ENCODE measurements at regions not wholly inside any gene's neighbourhood (a gene's known extent, or its start where the extent isn't known, plus 50 kb on each side); places are given as distances from the start of the nearest gene placed in this dataset.

DNA sequence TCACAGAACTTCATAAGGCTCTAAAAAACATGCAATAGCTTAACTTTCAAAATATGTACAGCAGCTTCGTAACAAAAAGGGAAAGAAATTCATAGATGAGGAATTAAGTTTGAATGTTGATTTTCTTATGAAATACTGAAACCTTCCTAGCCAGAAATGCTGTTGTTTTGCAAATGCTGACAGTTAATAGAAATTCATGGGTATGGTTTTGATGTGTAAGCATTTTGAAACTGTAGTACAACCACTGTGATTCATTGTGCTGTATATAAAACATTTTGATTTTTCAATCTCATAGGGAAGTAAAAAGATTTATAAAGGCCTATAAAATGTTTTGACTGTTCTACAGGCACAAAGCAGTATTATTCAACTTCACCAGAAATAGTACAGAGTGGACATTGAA lies 228.4 kb upstream of the EYS start:
- no peaks in the 10 kb centered on the region for H3K27me3 ChIP-seq (ENCODE audit: control insufficient read depth in 1 of 2, insufficient read depth in 2 of 2, low read length in 2 of 2)
- H3K27ac ChIP-seq (ENCODE audit: low read length), result no peak overlapping the region
- no peak overlapping the region for H3K4me3 ChIP-seq (ENCODE audit: low read length in 2 of 2)
- peaks cover 0 to 4% of the 10 kb centered on the region in 2 donors for H3K9me3 ChIP-seq (ENCODE audit: control insufficient read depth in 2 of 2, low read length in 2 of 2)
- no peak overlapping the region for H3K9ac ChIP-seq (ENCODE audit: low read length in 2 of 2)
- H3K36me3 ChIP-seq (ENCODE audit: control insufficient read depth in 2 of 2, insufficient read depth in 2 of 2, low read length in 2 of 2), result no peaks in the 10 kb centered on the region
- H3K4me1 ChIP-seq (ENCODE audit: control insufficient read depth, insufficient read depth, low read length), result no peaks in the 10 kb centered on the region

DNA sequence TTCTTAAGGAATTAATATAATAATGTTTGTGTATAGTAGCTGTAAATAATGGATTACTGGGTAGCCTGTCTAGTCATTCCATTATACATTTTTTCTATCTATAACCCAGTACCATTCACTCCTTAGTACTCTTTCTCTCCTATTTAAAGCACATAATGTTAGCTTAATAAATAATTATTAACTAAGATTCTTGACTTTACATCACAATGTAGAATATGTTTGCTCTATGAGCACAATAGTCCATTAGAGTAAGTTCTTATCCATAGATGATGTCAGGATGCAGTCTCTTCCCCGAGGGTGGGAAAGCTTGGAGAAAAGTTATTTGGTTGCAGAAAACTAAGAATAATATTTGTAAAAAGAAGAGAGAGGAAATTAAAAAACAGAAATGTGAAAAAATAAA lies 226.4 kb upstream of the EYS start:
- H3K4me1 ChIP-seq (ENCODE audit: control insufficient read depth, insufficient read depth, low read length), result no peaks in the 10 kb centered on the region
- no peaks in the 10 kb centered on the region for H3K27me3 ChIP-seq (ENCODE audit: control insufficient read depth in 1 of 2, insufficient read depth in 2 of 2, low read length in 2 of 2)
- H3K9ac ChIP-seq (ENCODE audit: low read length in 2 of 2), result no peak overlapping the region
- H3K9me3 ChIP-seq (ENCODE audit: control insufficient read depth in 2 of 2, low read length in 2 of 2), result peaks cover 0 to 4% of the 10 kb centered on the region in 2 donors
- H3K4me3 ChIP-seq (ENCODE audit: low read length in 2 of 2), result no peak overlapping the region
- no peaks in the 10 kb centered on the region for H3K36me3 ChIP-seq (ENCODE audit: control insufficient read depth in 2 of 2, insufficient read depth in 2 of 2, low read length in 2 of 2)
- H3K27ac ChIP-seq (ENCODE audit: low read length), result no peak overlapping the region

DNA sequence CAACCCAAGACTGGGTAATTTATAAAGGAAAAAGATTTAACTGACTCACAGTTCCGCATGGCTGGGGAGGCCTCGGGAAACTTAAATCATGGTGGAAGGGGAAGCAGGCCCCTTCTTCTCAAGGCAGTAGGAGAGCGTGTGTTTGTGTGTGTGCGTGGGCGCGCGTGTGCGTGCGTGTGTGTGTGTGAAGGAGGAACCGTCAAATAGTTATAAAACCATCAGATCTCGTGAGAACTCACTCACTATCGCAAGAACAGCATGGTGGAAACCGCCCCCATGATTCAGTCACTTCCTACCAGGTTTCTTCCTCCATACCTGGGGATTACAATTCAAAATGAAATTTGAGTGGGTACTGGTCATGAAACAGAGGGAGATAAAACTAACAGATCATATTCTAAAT lies 220.1 kb upstream of the EYS start:
- Histone ChIP-seq H3K4me3 (ENCODE audit: low read length in 2 of 2) (no peak overlapping the region), H3K9me3 (ENCODE audit: control insufficient read depth in 2 of 2, low read length in 2 of 2) (no peaks in the 10 kb centered on the region), H3K4me1 (ENCODE audit: control insufficient read depth, insufficient read depth, low read length) (no peaks in the 10 kb centered on the region), H3K9ac (ENCODE audit: low read length in 2 of 2) (no peak overlapping the region), H3K36me3 (ENCODE audit: control insufficient read depth in 2 of 2, insufficient read depth in 2 of 2, low read length in 2 of 2) (no peaks in the 10 kb centered on the region), H3K27me3 (ENCODE audit: control insufficient read depth in 1 of 2, insufficient read depth in 2 of 2, low read length in 2 of 2) (no peaks in the 10 kb centered on the region), H3K27ac (ENCODE audit: low read length) (no peak overlapping the region)

DNA sequence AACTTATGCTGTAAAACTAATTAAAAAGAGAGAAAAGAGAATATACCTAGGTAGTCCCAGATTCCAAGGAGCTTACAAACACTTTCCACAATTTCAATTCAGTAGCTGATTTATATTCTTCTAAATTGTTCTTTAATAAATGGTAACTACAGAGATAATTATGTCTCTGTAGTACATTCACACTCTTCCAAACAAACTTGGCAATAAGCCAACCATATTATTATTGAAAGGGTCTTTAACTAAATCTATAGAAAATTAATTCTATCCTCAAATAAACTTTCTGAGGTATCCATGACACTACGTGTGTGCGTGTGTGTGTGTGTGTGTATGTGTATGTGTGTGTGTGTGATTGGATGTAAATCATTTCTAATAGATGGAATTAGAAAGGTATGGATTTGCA lies 217.4 kb upstream of the EYS start:
- Histone ChIP-seq H3K27me3 (ENCODE audit: control insufficient read depth in 1 of 2, insufficient read depth in 2 of 2, low read length in 2 of 2) (no peaks in the 10 kb centered on the region), H3K9me3 (ENCODE audit: control insufficient read depth in 2 of 2, low read length in 2 of 2) (no peaks in the 10 kb centered on the region), H3K27ac (ENCODE audit: low read length) (no peak overlapping the region), H3K4me3 (ENCODE audit: low read length in 2 of 2) (no peak overlapping the region), H3K9ac (ENCODE audit: low read length in 2 of 2) (no peak overlapping the region), H3K4me1 (ENCODE audit: control insufficient read depth, insufficient read depth, low read length) (no peaks in the 10 kb centered on the region), H3K36me3 (ENCODE audit: control insufficient read depth in 2 of 2, insufficient read depth in 2 of 2, low read length in 2 of 2) (no peaks in the 10 kb centered on the region)

DNA sequence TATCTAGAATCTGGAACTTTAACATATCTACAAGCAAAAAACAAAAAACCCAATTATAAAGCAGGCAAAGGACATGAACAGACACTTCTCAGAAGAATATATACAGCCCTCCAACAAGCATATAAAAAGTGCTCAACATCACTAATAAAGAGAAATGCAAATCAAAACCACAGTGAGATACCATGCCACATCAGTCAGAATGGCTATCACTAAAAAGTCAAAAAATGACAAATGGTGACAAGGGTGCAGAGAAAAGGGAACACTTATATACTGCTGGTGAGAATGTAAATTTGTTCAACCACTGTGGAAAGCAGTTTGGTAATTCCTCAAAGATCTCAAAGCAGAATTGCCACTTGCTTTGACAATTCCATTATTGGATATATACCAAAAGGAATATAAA lies 215.0 kb upstream of the EYS start:
- H3K36me3 ChIP-seq (ENCODE audit: control insufficient read depth in 2 of 2, insufficient read depth in 2 of 2, low read length in 2 of 2), result no peaks in the 10 kb centered on the region
- no peaks in the 10 kb centered on the region for H3K9me3 ChIP-seq (ENCODE audit: control insufficient read depth in 2 of 2, low read length in 2 of 2)
- no peaks in the 10 kb centered on the region for H3K27me3 ChIP-seq (ENCODE audit: control insufficient read depth in 1 of 2, insufficient read depth in 2 of 2, low read length in 2 of 2)
- H3K9ac ChIP-seq (ENCODE audit: low read length in 2 of 2), result no peak overlapping the region
- no peaks in the 10 kb centered on the region for H3K4me1 ChIP-seq (ENCODE audit: control insufficient read depth, insufficient read depth, low read length)
- H3K27ac ChIP-seq (ENCODE audit: low read length), result no peak overlapping the region
- no peak overlapping the region for H3K4me3 ChIP-seq (ENCODE audit: low read length in 2 of 2)

DNA sequence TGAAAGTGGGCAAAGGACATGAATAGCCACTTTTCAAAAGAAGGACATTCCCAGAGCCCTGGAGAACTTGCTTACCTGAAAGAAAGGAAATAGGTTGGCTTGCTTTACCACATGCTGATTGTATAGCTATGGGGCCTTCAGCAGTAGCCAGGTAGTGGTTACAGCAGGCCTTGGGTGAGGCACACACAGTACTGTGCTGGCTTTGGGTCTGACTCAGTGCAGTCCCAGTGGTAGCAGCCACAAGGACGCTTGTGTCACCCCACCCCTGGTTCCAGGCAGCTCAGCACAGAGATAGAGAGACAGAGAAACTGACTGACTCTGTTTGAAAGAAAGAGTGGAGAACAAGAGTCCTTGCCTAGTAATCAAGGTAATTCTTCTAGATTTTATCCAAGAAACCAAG lies 201.0 kb upstream of the EYS start:
- Histone ChIP-seq H3K27me3 (ENCODE audit: control insufficient read depth in 1 of 2, insufficient read depth in 2 of 2, low read length in 2 of 2) (no peaks in the 10 kb centered on the region), H3K4me1 (ENCODE audit: control insufficient read depth, insufficient read depth, low read length) (no peaks in the 10 kb centered on the region), H3K36me3 (ENCODE audit: control insufficient read depth in 2 of 2, insufficient read depth in 2 of 2, low read length in 2 of 2) (no peaks in the 10 kb centered on the region), H3K4me3 (ENCODE audit: low read length in 2 of 2) (no peak overlapping the region), H3K27ac (ENCODE audit: low read length) (no peak overlapping the region), H3K9ac (ENCODE audit: low read length in 2 of 2) (no peak overlapping the region), H3K9me3 (ENCODE audit: control insufficient read depth in 2 of 2, low read length in 2 of 2) (no peaks in the 10 kb centered on the region)

DNA sequence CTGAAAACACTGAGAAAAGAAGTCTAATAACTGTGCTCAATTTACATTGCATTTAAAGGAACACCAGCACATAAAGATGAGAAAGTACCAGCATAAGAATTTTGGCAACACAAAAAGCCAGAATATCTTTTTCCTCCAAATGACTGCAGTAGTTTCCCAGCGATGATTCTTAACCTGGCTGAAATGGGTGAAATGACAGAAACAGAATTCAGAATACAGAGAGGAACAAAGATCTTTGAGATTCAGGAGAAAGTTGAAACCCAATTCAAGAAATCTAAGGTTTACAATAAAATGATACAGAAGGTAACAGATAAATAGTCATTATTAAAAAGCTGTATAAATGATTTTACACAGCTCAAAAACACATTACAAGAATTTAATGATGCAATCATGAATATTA lies 197.0 kb upstream of the EYS start:
- Histone ChIP-seq H3K4me1 (ENCODE audit: control insufficient read depth, insufficient read depth, low read length) (no peaks in the 10 kb centered on the region), H3K27me3 (ENCODE audit: control insufficient read depth in 1 of 2, insufficient read depth in 2 of 2, low read length in 2 of 2) (no peaks in the 10 kb centered on the region), H3K4me3 (ENCODE audit: low read length in 2 of 2) (no peak overlapping the region), H3K36me3 (ENCODE audit: control insufficient read depth in 2 of 2, insufficient read depth in 2 of 2, low read length in 2 of 2) (no peaks in the 10 kb centered on the region), H3K9me3 (ENCODE audit: control insufficient read depth in 2 of 2, low read length in 2 of 2) (no peaks in the 10 kb centered on the region), H3K27ac (ENCODE audit: low read length) (no peak overlapping the region), H3K9ac (ENCODE audit: low read length in 2 of 2) (no peak overlapping the region)

DNA sequence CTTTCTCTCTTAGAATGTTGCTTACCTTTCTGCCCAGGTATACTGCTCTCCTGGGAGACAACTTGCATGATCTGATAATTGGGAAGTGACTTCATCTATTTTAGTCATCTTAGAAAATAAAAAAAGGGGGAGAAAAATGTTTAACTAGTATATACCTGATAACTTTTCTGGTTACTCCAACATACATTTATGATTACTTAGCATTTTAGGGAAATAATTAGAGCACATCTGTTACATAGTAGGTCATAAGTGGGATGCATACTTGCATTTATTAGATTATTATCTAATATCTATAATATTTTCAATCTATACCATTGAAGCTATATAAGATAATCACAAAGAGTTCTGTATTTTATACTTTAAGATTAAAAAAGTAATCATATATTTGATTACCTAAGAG lies 193.9 kb upstream of the EYS start:
- Histone ChIP-seq H3K27me3 (ENCODE audit: control insufficient read depth in 1 of 2, insufficient read depth in 2 of 2, low read length in 2 of 2) (no peaks in the 10 kb centered on the region), H3K9ac (ENCODE audit: low read length in 2 of 2) (no peak overlapping the region), H3K4me3 (ENCODE audit: low read length in 2 of 2) (no peak overlapping the region), H3K27ac (ENCODE audit: low read length) (no peak overlapping the region), H3K36me3 (ENCODE audit: control insufficient read depth in 2 of 2, insufficient read depth in 2 of 2, low read length in 2 of 2) (no peaks in the 10 kb centered on the region), H3K9me3 (ENCODE audit: control insufficient read depth in 2 of 2, low read length in 2 of 2) (no peaks in the 10 kb centered on the region), H3K4me1 (ENCODE audit: control insufficient read depth, insufficient read depth, low read length) (no peaks in the 10 kb centered on the region)

DNA sequence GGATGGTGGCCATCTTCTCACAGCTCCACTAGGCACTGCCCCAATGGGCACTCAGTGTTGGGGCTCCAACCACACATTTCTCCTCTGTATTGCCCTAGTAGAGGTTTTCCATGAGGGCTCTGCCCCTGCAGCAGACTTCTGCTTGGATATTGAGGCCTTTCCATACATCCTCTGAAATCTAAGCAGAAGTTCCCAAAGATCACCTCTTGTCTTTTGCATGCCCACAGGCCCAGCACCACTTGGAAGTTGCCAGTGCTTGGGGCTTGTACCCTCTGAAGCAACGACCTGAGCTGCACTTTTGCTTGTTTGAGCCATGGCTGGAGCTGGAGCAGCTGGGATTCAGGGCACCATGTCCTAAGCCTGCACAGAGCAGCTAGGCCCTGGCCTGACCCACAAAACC lies 189.1 kb upstream of the EYS start:
- no peak overlapping the region for H3K4me3 ChIP-seq (ENCODE audit: low read length in 2 of 2)
- no peak overlapping the region for H3K27ac ChIP-seq (ENCODE audit: low read length)
- no peaks in the 10 kb centered on the region for H3K36me3 ChIP-seq (ENCODE audit: control insufficient read depth in 2 of 2, insufficient read depth in 2 of 2, low read length in 2 of 2)
- no peaks in the 10 kb centered on the region for H3K4me1 ChIP-seq (ENCODE audit: control insufficient read depth, insufficient read depth, low read length)
- no peaks in the 10 kb centered on the region for H3K9me3 ChIP-seq (ENCODE audit: control insufficient read depth in 2 of 2, low read length in 2 of 2)
- H3K27me3 ChIP-seq (ENCODE audit: control insufficient read depth in 1 of 2, insufficient read depth in 2 of 2, low read length in 2 of 2), result no peaks in the 10 kb centered on the region
- H3K9ac ChIP-seq (ENCODE audit: low read length in 2 of 2), result no peak overlapping the region

DNA sequence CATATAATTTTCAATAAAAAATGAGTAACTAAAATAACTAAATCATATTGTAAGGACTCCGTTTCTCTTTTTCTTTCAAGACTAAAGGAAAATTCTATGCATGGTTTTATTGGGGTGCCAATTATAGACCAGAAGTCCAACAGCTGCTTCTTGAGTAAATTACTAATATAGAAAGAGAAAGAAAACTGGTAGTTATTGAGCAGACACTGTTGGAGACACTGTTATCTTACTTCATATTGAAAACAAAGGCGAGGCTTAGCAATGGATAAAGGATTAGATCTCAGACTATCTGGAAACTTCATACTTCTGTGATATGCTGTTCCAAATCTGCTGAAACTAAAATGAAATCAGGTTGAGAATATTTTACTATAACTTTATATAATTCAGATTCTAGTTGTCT lies 169.6 kb upstream of the EYS start:
- Histone ChIP-seq H3K4me3 (ENCODE audit: low read length in 2 of 2) (no peak overlapping the region), H3K4me1 (ENCODE audit: control insufficient read depth, insufficient read depth, low read length) (no peaks in the 10 kb centered on the region)

DNA sequence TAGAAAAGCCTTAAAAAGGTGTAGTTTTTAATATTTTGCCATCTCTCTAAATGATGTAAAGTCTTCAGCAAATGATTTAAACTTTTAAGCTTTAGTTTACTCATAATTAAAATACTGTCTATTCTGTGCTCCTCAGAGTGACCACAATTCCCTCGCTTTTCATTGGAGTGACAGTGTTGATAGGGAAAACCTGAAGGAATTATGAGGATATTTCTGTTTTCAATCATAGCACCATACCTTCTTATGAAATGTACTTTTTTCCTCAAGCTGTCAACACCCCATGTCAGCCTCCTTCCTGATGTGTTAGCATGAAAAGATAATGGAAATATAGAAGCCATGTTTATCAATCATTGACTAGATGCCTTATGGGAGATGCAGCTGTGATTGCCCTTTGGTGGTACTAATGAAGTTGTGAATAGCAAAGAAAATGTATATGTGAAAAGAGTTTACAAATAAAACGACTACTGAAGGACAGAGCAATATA lies 145.4 kb upstream of the EYS start:
- H3K9ac ChIP-seq (ENCODE audit: low read length in 2 of 2), result no peak overlapping the region
- no peak overlapping the region for H3K27ac ChIP-seq (ENCODE audit: low read length)
- no peaks in the 10 kb centered on the region for H3K4me1 ChIP-seq (ENCODE audit: control insufficient read depth, insufficient read depth, low read length)
- no peaks in the 10 kb centered on the region for H3K36me3 ChIP-seq (ENCODE audit: control insufficient read depth in 2 of 2, insufficient read depth in 2 of 2, low read length in 2 of 2)
- H3K4me3 ChIP-seq (ENCODE audit: low read length in 2 of 2), result no peak overlapping the region
- H3K9me3 ChIP-seq (ENCODE audit: control insufficient read depth in 2 of 2, low read length in 2 of 2), result no peaks in the 10 kb centered on the region
- H3K27me3 ChIP-seq (ENCODE audit: control insufficient read depth in 1 of 2, insufficient read depth in 2 of 2, low read length in 2 of 2), result no peaks in the 10 kb centered on the region

More for the DNA sequence above, 169.6 kb upstream of the EYS start:
- Histone ChIP-seq H3K9ac (ENCODE audit: low read length in 2 of 2) (no peak overlapping the region), H3K36me3 (ENCODE audit: control insufficient read depth in 2 of 2, insufficient read depth in 2 of 2, low read length in 2 of 2) (no peaks in the 10 kb centered on the region), H3K27ac (ENCODE audit: low read length) (no peak overlapping the region), H3K27me3 (ENCODE audit: control insufficient read depth in 1 of 2, insufficient read depth in 2 of 2, low read length in 2 of 2) (no peaks in the 10 kb centered on the region), H3K9me3 (ENCODE audit: control insufficient read depth in 2 of 2, low read length in 2 of 2) (no peaks in the 10 kb centered on the region)

DNA sequence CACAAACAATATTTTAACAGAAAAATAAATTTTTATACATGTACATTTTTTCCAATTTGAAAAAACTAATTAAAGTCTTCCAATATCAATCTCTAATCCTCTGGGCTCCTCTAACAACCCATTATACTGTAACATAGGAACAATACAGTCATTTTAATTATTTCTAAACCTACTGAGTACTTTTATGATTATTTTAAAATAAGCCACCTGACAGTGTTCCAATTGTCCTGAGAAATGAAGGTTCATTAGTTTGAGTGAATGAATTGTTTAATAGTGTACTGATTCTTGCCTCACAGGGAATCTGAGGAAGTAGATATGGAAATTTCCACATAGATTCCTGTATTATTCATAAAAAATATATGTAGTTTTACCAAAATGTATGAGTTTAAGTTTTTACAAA lies 123.1 kb upstream of the EYS start:
- H3K9ac ChIP-seq (ENCODE audit: low read length in 2 of 2), result no peak overlapping the region
- H3K36me3 ChIP-seq (ENCODE audit: control insufficient read depth in 2 of 2, insufficient read depth in 2 of 2, low read length in 2 of 2), result no peaks in the 10 kb centered on the region
- no peak overlapping the region for H3K27ac ChIP-seq (ENCODE audit: low read length)
- H3K4me3 ChIP-seq (ENCODE audit: low read length in 2 of 2), result no peak overlapping the region
- no peaks in the 10 kb centered on the region for H3K27me3 ChIP-seq (ENCODE audit: control insufficient read depth in 1 of 2, insufficient read depth in 2 of 2, low read length in 2 of 2)
- no peaks in the 10 kb centered on the region for H3K9me3 ChIP-seq (ENCODE audit: control insufficient read depth in 2 of 2, low read length in 2 of 2)
- no peaks in the 10 kb centered on the region for H3K4me1 ChIP-seq (ENCODE audit: control insufficient read depth, insufficient read depth, low read length)
